Common myeloid progenitor, CD34-positive (primary cell): ENCODE measurements at regions not wholly inside any gene's neighbourhood (a gene's known extent, or its start where the extent isn't known, plus 50 kb on each side); places are given as distances from the start of the nearest gene placed in this dataset.

Experiments used
- CTCF ChIA-PET: fragments of 350-600 bp; sonication (Branson Sonifier 250); formaldehyde crosslinking; loops from one replicate; lab custom pipeline; 2021; ENCODE audit warnings: antibody characterized with exemption; lab: Charles Lee
- POLR2A ChIA-PET: fragments of 350-600 bp; sonication (Branson Sonifier 250); formaldehyde crosslinking; loops from one replicate; lab custom pipeline; 2021; ENCODE audit warnings: antibody characterized with exemption; lab: Charles Lee
- DNase-seq, 3 donors: peaks; one replicate each; pipeline versions ENCODE4 v3.0.0 to v3.0.0-alpha.2; 2013
- H3K27ac ChIP-seq, 2 experiments: 1 replicate in 1 of 2; 2 replicates in 1 of 2; pipeline ENCODE4 v1.7.0; 2013; ENCODE audit warnings: inconsistent platforms in 2 of 2, low read length in 2 of 2, mild to moderate bottlenecking in 2 of 2, low read depth in 1 of 2, moderate library complexity in 1 of 2; ENCODE audit not compliant: severe bottlenecking in 2 of 2, insufficient read depth in 1 of 2, poor library complexity in 1 of 2
- H3K27me3 ChIP-seq, 5 experiments: replicated peaks in 2 of 5; 1 replicate in 3 of 5; 2 replicates in 2 of 5; pipeline versions ENCODE4 v1.6.1 to v1.7.0; 2013; ENCODE audit warnings: low read length in 4 of 5, mild to moderate bottlenecking in 2 of 5, moderate library complexity in 2 of 5, inconsistent platforms in 1 of 5; ENCODE audit not compliant: insufficient read depth in 5 of 5, control insufficient read depth in 4 of 5
- H3K36me3 ChIP-seq, 4 experiments: 1 replicate in 2 of 4; 2 replicates in 2 of 4; pipeline versions ENCODE4 v1.6.1 to v1.7.0; 2013; ENCODE audit warnings: low read length in 3 of 4, control low read depth in 1 of 4, mild to moderate bottlenecking in 1 of 4; ENCODE audit not compliant: control insufficient read depth in 4 of 4, insufficient read depth in 4 of 4
- H3K4me1 ChIP-seq, 4 experiments: 1 replicate in 3 of 4; 2 replicates in 1 of 4; pipeline versions ENCODE4 v1.6.1 to v1.7.1; 2013; ENCODE audit warnings: low read length in 3 of 4, mild to moderate bottlenecking in 3 of 4, control low read depth in 1 of 4, inconsistent platforms in 1 of 4, moderate library complexity in 1 of 4; ENCODE audit not compliant: control insufficient read depth in 4 of 4, insufficient read depth in 4 of 4; ENCODE audit errors: control extremely low read depth in 1 of 4
- H3K4me3 ChIP-seq, 7 experiments: 1 replicate in 4 of 7; 2 replicates in 3 of 7; pipeline versions ENCODE4 v1.5.1 to v1.7.0; 2013; ENCODE audit warnings: mild to moderate bottlenecking in 7 of 7, low read length in 6 of 7, moderate library complexity in 6 of 7, inconsistent platforms in 2 of 7, low read depth in 2 of 7, control low read depth in 1 of 7; ENCODE audit not compliant: insufficient read depth in 4 of 7, control insufficient read depth in 1 of 7; ENCODE audit errors: extremely low read depth in 1 of 7
- H3K9me3 ChIP-seq, 5 experiments: 1 replicate in 4 of 5; 2 replicates in 1 of 5; pipeline versions ENCODE4 v1.6.1 to v1.7.1; 2013; ENCODE audit warnings: low read length in 4 of 5, mild to moderate bottlenecking in 2 of 5, inconsistent platforms in 1 of 5, low read depth in 1 of 5, moderate library complexity in 1 of 5; ENCODE audit not compliant: control insufficient read depth in 4 of 5, insufficient read depth in 2 of 5; ENCODE audit errors: control extremely low read depth in 1 of 5
- WGBS: methylation state at CpG from one replicate; pipeline ENCODE4 v1.1.5; 2013; ENCODE audit not compliant: insufficient coverage; 5-methylcytosine and 5-hydroxymethylcytosine counted together

GRCh38 chrX:40157228-40158035 is 59.7 kb upstream of the BCOR start:
- ChIA-PET POLR2A (interaction anchor here (0.7 to 2.0 kb wide), 2 partner anchors 12 to 60 kb away, joined by 3 to 5 read pairs; partner anchors contain the start of gene BCOR), CTCF (interaction anchor here (2.2 kb wide), 1 partner anchor 11 kb away, joined by 9 read pairs; no protein-coding TSS in a partner anchor)
- WGBS, result 41% methylated on average over 12 of the region's 15 CpGs
- Histone ChIP-seq H3K9me3 (no peaks in the 10 kb centered on the region), H3K4me3 (peak overlapping the region in 5 of 7 experiments; percentile 32 to 70 (median 48)), H3K36me3 (no peaks in the 10 kb centered on the region), H3K27me3 (peaks cover 0 to 60% (median 0%) of the 10 kb centered on the region in 5 experiments), H3K4me1 (peaks cover 0 to 45% (median 32%) of the 10 kb centered on the region in 4 experiments), H3K27ac (no peak overlapping the region)
- peak in 1 of 3 donors; percentile 16 for DNase-seq

GRCh38 chrX:40156470-40157227 is 58.9 kb upstream of the BCOR start:
- CTCF ChIA-PET, result interaction anchor here (2.2 kb wide), 1 partner anchor 11 kb away, joined by 9 read pairs; no protein-coding TSS in a partner anchor
- no peaks in the 10 kb centered on the region for H3K9me3 ChIP-seq

GRCh38 chrX:40155589-40156469 is 58.1 kb upstream of the BCOR start:
- ChIA-PET CTCF (interaction anchor here (2.2 kb wide), 1 partner anchor 12 kb away, joined by 9 read pairs; no protein-coding TSS in a partner anchor), POLR2A (no interaction called here)
- H3K27ac ChIP-seq, result peak overlapping the region in 1 of 2 experiments; percentile 34
- 35% methylated on average over 53 of the region's 73 CpGs for WGBS
- no peaks in the 10 kb centered on the region for H3K36me3 ChIP-seq
- peaks cover 0 to 76% (median 0%) of the 10 kb centered on the region in 5 experiments for H3K27me3 ChIP-seq
- H3K4me1 ChIP-seq, result peaks cover 0 to 60% (median 47%) of the 10 kb centered on the region in 4 experiments
- H3K9me3 ChIP-seq, result no peaks in the 10 kb centered on the region
- peak in 1 of 3 donors; percentile 71 for DNase-seq
- peak overlapping the region; percentile 31 to 75 (median 61) for H3K4me3 ChIP-seq

More at GRCh38 chrX:40156470-40157227, 58.9 kb upstream of the BCOR start:
- Histone ChIP-seq H3K4me1 (peaks cover 0 to 52% (median 40%) of the 10 kb centered on the region in 4 experiments), H3K36me3 (no peaks in the 10 kb centered on the region), H3K27ac (no peak overlapping the region), H3K4me3 (no peak overlapping the region), H3K27me3 (peaks cover 0 to 68% (median 0%) of the 10 kb centered on the region in 5 experiments)
- no peak for DNase-seq
- 65% methylated on average over 40 of the region's 41 CpGs for WGBS
- POLR2A ChIA-PET, result interaction anchor here (2.0 kb wide), 1 partner anchor 59 kb away, joined by 5 read pairs; the partner anchor contains the start of gene BCOR

GRCh38 chrX:40154853-40155588 is 57.3 kb upstream of the BCOR start:
- Histone ChIP-seq H3K9me3 (no peaks in the 10 kb centered on the region), H3K4me3 (peak overlapping the region; percentile 31 to 75 (median 61)), H3K27ac (peak overlapping the region in 1 of 2 experiments; percentile 34), H3K27me3 (peaks cover 0 to 84% (median 0%) of the 10 kb centered on the region in 5 experiments), H3K4me1 (peaks cover 2 to 68% (median 54%) of the 10 kb centered on the region in 4 experiments), H3K36me3 (no peaks in the 10 kb centered on the region)
- DNase-seq, result peak in 2 of 3 donors; percentile 68 to 77
- CTCF ChIA-PET, result no interaction called here
- 12% methylated on average over 34 of the region's 72 CpGs for WGBS
- POLR2A ChIA-PET, result interaction anchor here (1.2 kb wide), 1 partner anchor 22 kb away, joined by 3 read pairs; no protein-coding TSS in a partner anchor

- peak overlapping the region in 1 of 2 experiments; percentile 34 for H3K27ac ChIP-seq
- peak overlapping the region in 6 of 7 experiments; percentile 46 to 75 (median 62) for H3K4me3 ChIP-seq
- 8% methylated on average over 24 of the region's 38 CpGs for WGBS
- POLR2A ChIA-PET, result interaction anchor here (1.0 to 1.2 kb wide), 2 partner anchors 22 to 60 kb away, joined by 3 read pairs; no protein-coding TSS in a partner anchor
- DNase-seq, result no peak
- H3K27me3 ChIP-seq, result peaks cover 0 to 91% (median 0%) of the 10 kb centered on the region in 5 experiments
- no peaks in the 10 kb centered on the region for H3K36me3 ChIP-seq
- CTCF ChIA-PET, result interaction anchor here (1.2 to 2.3 kb wide), 2 partner anchors 14 to 50 kb away, joined by 4 to 8 read pairs; no protein-coding TSS in a partner anchor
- peaks cover 9 to 75% (median 60%) of the 10 kb centered on the region in 4 experiments for H3K4me1 ChIP-seq
- no peaks in the 10 kb centered on the region for H3K9me3 ChIP-seq
These were observed 56.6 kb upstream of the BCOR start for GRCh38 chrX:40154250-40154852.
